ENCODE measurements at regions not wholly inside any gene's neighbourhood (a gene's known extent, or its start where the extent isn't known, plus 50 kb on each side); places are given as distances from the start of the nearest gene placed in this dataset.

DNA sequence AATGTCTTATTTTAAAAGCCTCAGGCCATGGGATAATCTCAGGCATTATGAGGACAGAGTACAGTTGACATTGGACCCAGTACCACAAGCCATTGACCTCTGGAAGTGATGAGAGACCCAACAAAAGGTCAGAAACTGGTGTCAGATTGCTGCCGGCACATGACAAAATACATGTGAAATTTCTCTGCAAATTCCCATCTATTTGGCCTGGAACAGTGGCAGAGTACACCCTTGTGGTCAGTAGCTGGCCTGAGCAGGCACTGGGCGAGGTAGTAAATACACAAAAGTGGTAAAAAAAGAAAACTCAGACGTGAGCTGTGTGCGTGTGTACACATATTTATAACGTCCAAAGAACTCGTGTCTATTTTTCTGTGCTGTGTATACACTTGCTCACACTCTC, 155.5 kb downstream of the DHX15 start:
- ATAC-seq (no peak), DNase-seq (no peak)
- intact Hi-C loops (cut with DNase I, micrococcal nuclease): no loop called here
- Histone ChIP-seq H3K4me3 (no peak overlapping the region), H3K9me3 (no peaks in the 10 kb centered on the region), H3K4me1 (ENCODE audit: low read depth) (no peaks in the 10 kb centered on the region), H3K36me3 (ENCODE audit: low read depth) (no peaks in the 10 kb centered on the region)
- TF ChIP-seq, protein P1, sequence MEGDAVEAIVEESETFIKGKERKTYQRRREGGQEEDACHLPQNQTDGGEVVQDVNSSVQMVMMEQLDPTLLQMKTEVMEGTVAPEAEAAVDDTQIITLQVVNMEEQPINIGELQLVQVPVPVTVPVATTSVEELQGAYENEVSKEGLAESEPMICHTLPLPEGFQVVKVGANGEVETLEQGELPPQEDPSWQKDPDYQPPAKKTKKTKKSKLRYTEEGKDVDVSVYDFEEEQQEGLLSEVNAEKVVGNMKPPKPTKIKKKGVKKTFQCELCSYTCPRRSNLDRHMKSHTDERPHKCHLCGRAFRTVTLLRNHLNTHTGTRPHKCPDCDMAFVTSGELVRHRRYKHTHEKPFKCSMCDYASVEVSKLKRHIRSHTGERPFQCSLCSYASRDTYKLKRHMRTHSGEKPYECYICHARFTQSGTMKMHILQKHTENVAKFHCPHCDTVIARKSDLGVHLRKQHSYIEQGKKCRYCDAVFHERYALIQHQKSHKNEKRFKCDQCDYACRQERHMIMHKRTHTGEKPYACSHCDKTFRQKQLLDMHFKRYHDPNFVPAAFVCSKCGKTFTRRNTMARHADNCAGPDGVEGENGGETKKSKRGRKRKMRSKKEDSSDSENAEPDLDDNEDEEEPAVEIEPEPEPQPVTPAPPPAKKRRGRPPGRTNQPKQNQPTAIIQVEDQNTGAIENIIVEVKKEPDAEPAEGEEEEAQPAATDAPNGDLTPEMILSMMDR (IDR thresholded peaks at IDR 0.05): no peak

- Histone ChIP-seq H3K9me3 (no peaks in the 10 kb centered on the region), H3K36me3 (ENCODE audit: low read depth) (no peaks in the 10 kb centered on the region), H3K4me3 (no peak overlapping the region), H3K4me1 (ENCODE audit: low read depth) (no peaks in the 10 kb centered on the region)
- ATAC-seq (peak; percentile 46), DNase-seq (peak in 1 of 3 donors; percentile 6)
- intact Hi-C loops (cut with DNase I, micrococcal nuclease): no loop called here
- TF ChIP-seq, protein P1 (IDR thresholded peaks at IDR 0.05): no peak
Observed at GRCh38 chr4:24426557-24426956, 157.8 kb downstream of the DHX15 start.

GRCh38 chr4:24425863-24426262, 158.5 kb downstream of the DHX15 start:
- H3K4me3 ChIP-seq: no peak overlapping the region
- intact Hi-C loops (cut with DNase I, micrococcal nuclease): no loop called here
- DNase-seq: no peak
- TF ChIP-seq, protein P1 (IDR thresholded peaks at IDR 0.05): no peak
- no peaks in the 10 kb centered on the region for H3K9me3 ChIP-seq
- H3K36me3 ChIP-seq (ENCODE audit: low read depth): no peaks in the 10 kb centered on the region
- H3K4me1 ChIP-seq (ENCODE audit: low read depth): no peaks in the 10 kb centered on the region
- ATAC-seq: no peak

DNA sequence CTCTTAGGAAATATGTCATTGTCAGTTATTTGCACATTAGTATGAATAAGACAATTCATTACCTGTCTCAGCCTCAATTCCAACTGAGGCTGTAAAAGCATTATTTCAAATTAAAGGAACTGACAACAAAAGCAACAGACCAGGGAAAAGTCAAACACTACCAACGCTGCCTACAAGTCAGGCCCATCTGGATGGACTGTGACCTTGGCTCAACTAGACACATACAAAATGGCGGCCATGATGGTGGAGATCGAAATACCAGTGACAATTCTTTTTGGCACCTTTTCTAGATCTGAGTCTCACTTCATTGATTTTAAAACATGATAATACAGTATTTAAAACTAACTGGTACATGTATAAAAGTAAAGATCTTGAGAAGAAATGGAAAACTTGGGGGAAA, 160.7 kb downstream of the DHX15 start:
- no peaks in the 10 kb centered on the region for H3K36me3 ChIP-seq (ENCODE audit: low read depth)
- no peak for ATAC-seq
- intact Hi-C loops (cut with DNase I, micrococcal nuclease): no loop called here
- no peak for DNase-seq
- H3K9me3 ChIP-seq: no peaks in the 10 kb centered on the region
- H3K4me3 ChIP-seq: no peak overlapping the region
- TF ChIP-seq, protein P1 (IDR thresholded peaks at IDR 0.05): no peak
- no peaks in the 10 kb centered on the region for H3K4me1 ChIP-seq (ENCODE audit: low read depth)

- intact Hi-C loops (cut with DNase I, micrococcal nuclease): no loop called here
- H3K36me3 ChIP-seq (ENCODE audit: low read depth): no peaks in the 10 kb centered on the region
- no peak overlapping the region for H3K4me3 ChIP-seq
- no peaks in the 10 kb centered on the region for H3K4me1 ChIP-seq (ENCODE audit: low read depth)
- no peaks in the 10 kb centered on the region for H3K9me3 ChIP-seq
- TF ChIP-seq, protein P1 (IDR thresholded peaks at IDR 0.05): no peak
- no peak for DNase-seq
- ATAC-seq: no peak
Observed at GRCh38 chr4:24422644-24423043, 161.7 kb downstream of the DHX15 start.
